Ascending aorta (tissue), 2 donors: ENCODE measurements at regions not wholly inside any gene's neighbourhood (a gene's known extent, or its start where the extent isn't known, plus 50 kb on each side); places are given as distances from the start of the nearest gene placed in this dataset.
"Not testable (repeated sequence)": the region's sequence is repeated elsewhere in the genome, so short reads cannot be mapped to it uniquely, and the experiment has no call there.

Experiments used
- DNase-seq, 2 donors: peaks; one replicate each; pipeline ENCODE4 v3.0.0-alpha.2; 2019; ENCODE audit warnings: low spot score in 2 of 2
- H3K27ac ChIP-seq, 2 donors: fragments of 200-600 bp; sonication (generic); one replicate each; pipeline ENCODE4 v1.5.1; 2016 to 2017; ENCODE audit warnings: mild to moderate bottlenecking in 1 of 2
- H3K27me3 ChIP-seq: fragments of 200-600 bp; sonication (generic); one replicate; pipeline ENCODE4 v1.5.1; 2017
- H3K36me3 ChIP-seq, 2 donors: fragments of 200-600 bp; sonication (generic); one replicate each; pipeline ENCODE4 v1.5.1; 2016
- H3K4me1 ChIP-seq, 2 donors: fragments of 200-600 bp; sonication (generic); one replicate each; pipeline ENCODE4 v1.5.1; 2016 to 2017; ENCODE audit warnings: mild to moderate bottlenecking in 1 of 2
- H3K4me3 ChIP-seq, 2 donors: fragments of 200-600 bp; sonication (generic); one replicate each; pipeline ENCODE4 v1.5.1; 2016 to 2017; ENCODE audit warnings: mild to moderate bottlenecking in 1 of 2
- H3K9me3 ChIP-seq, 2 donors: fragments of 200-600 bp; sonication (generic); one replicate each; pipeline ENCODE4 v1.5.1; 2016
- intact Hi-C: fragments of 100-400 bp; cut with DNase I; formaldehyde crosslinking; loops from one replicate; pipeline ENCODE4 v1.15.1; 2023
- TF ChIP-seq, protein P1 (sequence below), 3 experiments: fragments of 200-600 bp in 2 of 3; fragments of 450-650 bp in 1 of 3; sonication (generic) in 2 of 3; IDR thresholded peaks; one replicate each; pipeline ENCODE4 v1.5.1; 2016 to 2019; ENCODE audit warnings: antibody characterized with exemption in 3 of 3, mild to moderate bottlenecking in 1 of 3, moderate library complexity in 1 of 3

DNA sequence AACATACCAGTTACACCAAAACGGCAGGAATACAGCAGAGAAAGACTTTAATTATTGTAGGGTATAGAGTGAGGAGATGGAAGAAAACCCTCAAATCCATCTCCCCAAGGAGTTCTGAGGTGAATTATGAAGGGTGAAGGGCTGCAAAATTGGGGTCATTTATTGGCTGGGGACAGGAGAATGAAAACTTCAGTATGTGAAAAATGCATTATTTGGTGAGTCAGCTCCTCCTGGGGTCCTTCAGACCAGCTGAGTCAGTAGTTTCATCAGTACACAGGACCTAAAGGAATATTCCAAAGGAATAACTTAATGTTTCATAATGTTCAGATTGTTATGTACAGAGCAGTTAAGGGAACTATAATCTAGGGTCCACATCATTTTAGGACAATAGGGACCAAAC, 566.0 kb downstream of the GBE1 start:
- H3K36me3 ChIP-seq: no peaks in the 10 kb centered on the region
- H3K4me3 ChIP-seq: no peak overlapping the region
- TF ChIP-seq, protein P1, sequence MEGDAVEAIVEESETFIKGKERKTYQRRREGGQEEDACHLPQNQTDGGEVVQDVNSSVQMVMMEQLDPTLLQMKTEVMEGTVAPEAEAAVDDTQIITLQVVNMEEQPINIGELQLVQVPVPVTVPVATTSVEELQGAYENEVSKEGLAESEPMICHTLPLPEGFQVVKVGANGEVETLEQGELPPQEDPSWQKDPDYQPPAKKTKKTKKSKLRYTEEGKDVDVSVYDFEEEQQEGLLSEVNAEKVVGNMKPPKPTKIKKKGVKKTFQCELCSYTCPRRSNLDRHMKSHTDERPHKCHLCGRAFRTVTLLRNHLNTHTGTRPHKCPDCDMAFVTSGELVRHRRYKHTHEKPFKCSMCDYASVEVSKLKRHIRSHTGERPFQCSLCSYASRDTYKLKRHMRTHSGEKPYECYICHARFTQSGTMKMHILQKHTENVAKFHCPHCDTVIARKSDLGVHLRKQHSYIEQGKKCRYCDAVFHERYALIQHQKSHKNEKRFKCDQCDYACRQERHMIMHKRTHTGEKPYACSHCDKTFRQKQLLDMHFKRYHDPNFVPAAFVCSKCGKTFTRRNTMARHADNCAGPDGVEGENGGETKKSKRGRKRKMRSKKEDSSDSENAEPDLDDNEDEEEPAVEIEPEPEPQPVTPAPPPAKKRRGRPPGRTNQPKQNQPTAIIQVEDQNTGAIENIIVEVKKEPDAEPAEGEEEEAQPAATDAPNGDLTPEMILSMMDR (IDR thresholded peaks at IDR 0.05): no peak
- H3K27ac ChIP-seq: no peak overlapping the region
- no peaks in the 10 kb centered on the region for H3K9me3 ChIP-seq
- DNase-seq: no peak
- no peaks in the 10 kb centered on the region for H3K4me1 ChIP-seq
- no peaks in the 10 kb centered on the region for H3K27me3 ChIP-seq
- intact Hi-C loops: no loop called here

GRCh38 chr3:81186412-81186811, 575.0 kb downstream of the GBE1 start:
- Histone ChIP-seq H3K27ac (no peak overlapping the region), H3K4me3 (no peak overlapping the region), H3K4me1 (no peaks in the 10 kb centered on the region), H3K36me3 (no peaks in the 10 kb centered on the region), H3K9me3 (no peaks in the 10 kb centered on the region), H3K27me3 (no peaks in the 10 kb centered on the region)
- TF ChIP-seq, protein P1 (IDR thresholded peaks at IDR 0.05): no peak
- DNase-seq: no peak
- intact Hi-C loops: no loop called here

GRCh38 chr3:81182086-81182875, 579.2 kb downstream of the GBE1 start:
- H3K27me3 ChIP-seq, H3K4me3 ChIP-seq, H3K4me1 ChIP-seq, H3K27ac ChIP-seq, DNase-seq, H3K9me3 ChIP-seq, intact Hi-C loops, H3K36me3 ChIP-seq: not testable (repeated sequence)

DNA sequence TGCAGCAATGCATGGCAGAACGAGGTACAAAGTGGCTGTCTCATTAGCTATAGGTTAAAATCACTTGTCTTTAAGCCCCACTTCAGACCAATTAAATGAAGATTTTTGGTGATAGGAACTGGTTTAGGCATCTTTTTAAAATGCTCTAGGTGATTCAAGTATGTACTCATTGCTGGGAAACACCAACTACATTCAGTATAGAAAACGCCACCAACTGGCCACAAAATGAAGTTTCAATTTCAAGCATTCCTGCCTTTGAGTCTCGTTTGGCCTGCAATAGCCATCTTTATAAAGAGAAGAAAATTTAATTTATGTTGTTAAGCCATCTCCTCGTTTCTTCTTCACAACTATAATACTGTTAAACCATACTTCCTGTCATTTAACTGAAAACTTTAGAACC, 587.9 kb downstream of the GBE1 start:
- intact Hi-C loops: no loop called here
- no peak for DNase-seq

GRCh38 chr3:81170298-81170697, 591.1 kb downstream of the GBE1 start:
- DNase-seq: no peak
- no peaks in the 10 kb centered on the region for H3K4me1 ChIP-seq
- H3K4me3 ChIP-seq: no peak overlapping the region
- no peaks in the 10 kb centered on the region for H3K36me3 ChIP-seq
- TF ChIP-seq, protein P1 (IDR thresholded peaks at IDR 0.05): no peak
- no peaks in the 10 kb centered on the region for H3K9me3 ChIP-seq
- H3K27ac ChIP-seq: no peak overlapping the region
- no peaks in the 10 kb centered on the region for H3K27me3 ChIP-seq
- intact Hi-C loops: no loop called here

More for the DNA sequence above, 587.9 kb downstream of the GBE1 start:
- Histone ChIP-seq H3K27me3 (no peaks in the 10 kb centered on the region), H3K4me3 (no peak overlapping the region), H3K36me3 (no peaks in the 10 kb centered on the region), H3K4me1 (no peaks in the 10 kb centered on the region), H3K27ac (no peak overlapping the region), H3K9me3 (no peaks in the 10 kb centered on the region)
- TF ChIP-seq, protein P1 (IDR thresholded peaks at IDR 0.05): no peak

GRCh38 chr3:81164806-81165205, 596.6 kb downstream of the GBE1 start:
- Histone ChIP-seq H3K27ac (no peak overlapping the region), H3K4me1 (no peaks in the 10 kb centered on the region), H3K9me3 (no peaks in the 10 kb centered on the region), H3K4me3 (no peak overlapping the region), H3K36me3 (no peaks in the 10 kb centered on the region), H3K27me3 (no peaks in the 10 kb centered on the region)
- TF ChIP-seq, protein P1 (IDR thresholded peaks at IDR 0.05): no peak
- intact Hi-C loops: no loop called here
- no peak for DNase-seq
